GM21390 (cell line): ENCODE measurements at regions not wholly inside any gene's neighbourhood (a gene's known extent, or its start where the extent isn't known, plus 50 kb on each side); places are given as distances from the start of the nearest gene placed in this dataset.
"Not testable (repeated sequence)": the region's sequence is repeated elsewhere in the genome, so short reads cannot be mapped to it uniquely, and the experiment has no call there.

Experiments used
- ATAC-seq: cut with Tn5 transposase; IDR thresholded peaks from one replicate; pipeline ENCODE4 v1.9.1; 2021; ENCODE audit not compliant: unreplicated experiment

DNA sequence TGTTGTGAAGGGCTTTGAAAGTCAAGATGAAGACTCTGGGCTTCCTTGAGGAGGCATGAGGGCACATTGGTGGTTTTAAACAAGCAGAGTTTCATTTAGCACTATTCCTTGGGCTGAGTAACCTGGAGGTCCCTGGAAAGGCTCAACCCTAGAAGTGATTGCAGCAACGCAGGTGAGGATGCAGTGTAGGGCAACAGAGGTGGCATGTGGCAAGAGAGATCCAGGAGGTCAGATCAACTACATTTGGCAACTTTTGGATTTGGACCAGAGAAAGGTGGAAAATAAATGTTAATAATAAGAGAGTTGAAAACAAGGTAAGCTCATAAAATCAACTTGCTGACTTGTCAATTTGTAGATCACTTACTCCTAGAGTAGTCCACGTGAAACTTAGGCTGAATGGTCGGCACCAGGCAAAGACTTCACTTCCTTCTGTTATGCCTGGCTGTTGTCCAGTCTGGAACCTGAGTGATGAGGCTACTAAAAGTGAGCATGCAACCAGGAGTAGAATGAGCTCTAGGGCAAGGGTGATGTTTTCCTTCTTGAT is 414.6 kb upstream of the ZMIZ1 start:
- no peak for ATAC-seq

DNA sequence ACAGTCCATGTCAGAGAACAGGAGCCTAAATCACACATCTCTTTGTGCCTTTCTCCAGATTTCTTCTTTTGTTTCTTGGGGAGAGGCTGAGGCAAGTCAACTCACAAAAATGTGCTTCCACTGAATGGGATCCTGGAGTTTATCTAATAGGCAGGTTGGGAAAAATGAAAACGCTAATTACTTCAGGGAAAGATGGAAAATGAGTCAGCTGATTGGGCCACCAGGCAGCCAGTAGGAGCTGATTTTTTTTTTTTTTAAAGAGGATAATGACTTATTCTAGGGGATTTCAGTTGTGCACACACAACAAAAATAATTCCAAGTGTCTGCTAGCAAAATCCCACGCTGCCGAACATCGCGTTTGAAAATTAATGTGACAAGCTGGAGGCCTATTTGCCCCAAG is 412.8 kb upstream of the ZMIZ1 start:
- no peak for ATAC-seq

DNA sequence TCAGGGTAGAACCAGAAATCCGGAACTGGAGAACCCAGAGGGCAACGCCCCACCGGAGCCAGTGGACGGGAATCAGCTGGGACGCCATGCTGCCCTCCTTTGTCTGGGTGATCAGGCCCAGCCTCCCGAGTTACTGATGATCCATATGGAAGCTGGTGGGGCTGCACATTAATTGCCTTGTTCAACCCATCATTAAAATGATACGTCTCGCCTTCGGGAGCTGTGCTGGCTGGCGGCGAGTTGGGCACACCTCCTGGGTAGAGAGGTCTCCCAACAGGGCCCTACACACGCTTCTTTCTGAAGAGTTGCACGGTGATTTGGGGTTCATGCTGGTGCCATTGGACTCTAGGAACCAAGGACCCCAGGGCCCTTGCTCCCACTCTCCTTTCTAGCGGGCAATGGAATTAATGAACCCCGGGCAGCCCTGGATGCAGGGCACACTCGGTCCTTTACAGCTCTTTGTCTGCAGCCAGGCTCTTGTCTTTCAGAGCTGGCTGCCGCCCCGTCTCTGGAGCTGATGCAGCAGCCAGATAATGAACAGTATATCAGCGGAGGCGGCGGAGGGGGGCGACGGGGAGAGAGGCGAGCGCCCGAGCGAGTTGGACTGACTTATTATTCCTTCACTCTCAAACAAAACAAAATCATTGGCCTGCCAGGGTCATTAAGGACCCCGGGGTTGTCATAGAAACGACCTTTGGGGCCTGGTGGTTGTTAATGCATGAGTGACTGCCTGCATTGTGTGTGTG is 412.2 kb upstream of the ZMIZ1 start:
- ATAC-seq, result no peak

DNA sequence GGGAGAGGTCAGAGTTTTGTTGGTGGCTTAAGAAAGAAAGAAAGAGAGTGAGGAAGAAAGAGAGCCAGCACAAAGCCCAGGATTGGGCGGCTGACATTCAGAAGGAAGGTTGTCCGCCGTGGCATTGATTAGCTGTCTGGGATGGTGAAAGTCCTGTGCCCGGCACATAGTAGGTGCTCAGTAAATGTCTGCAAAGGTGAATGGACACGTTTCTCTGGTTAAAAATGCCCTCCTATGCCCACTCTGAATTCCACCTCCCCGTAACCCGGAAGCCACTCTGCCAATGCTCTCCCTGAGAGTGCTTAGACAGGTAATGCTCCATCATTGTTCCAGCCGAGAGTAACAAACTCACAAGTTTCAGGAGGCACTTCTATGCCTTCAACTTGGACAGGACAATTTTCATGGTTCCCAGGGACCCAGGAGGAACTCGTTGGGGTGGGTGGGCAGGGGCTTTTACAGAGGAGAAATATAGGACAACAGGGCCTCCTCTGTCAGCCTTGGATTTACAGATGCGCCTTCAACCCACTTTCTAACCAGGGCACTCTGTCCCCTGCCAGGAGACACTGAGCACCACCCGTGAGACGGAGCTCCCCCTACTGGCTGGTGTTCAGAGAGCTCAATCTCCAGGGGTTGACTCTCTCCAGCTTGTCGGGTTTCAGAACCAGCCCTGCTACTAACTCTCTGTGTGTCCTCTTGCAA is 411.5 kb upstream of the ZMIZ1 start:
- no peak for ATAC-seq

DNA sequence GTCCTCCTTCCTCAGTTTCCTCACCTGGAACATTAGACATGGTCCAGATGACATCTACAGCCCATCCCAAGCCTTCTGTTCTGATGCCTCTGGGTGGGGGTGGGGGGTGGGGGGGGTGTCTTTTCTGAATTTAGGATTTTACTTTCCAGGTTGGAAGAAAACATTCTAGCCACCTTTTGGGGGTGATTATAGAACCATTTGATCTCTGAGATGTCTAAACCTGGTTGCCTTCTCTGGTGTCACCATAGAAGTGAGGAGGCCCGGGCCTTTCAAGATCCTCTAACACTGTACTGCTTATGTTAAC is 411.0 kb upstream of the ZMIZ1 start:
- ATAC-seq, result no peak

DNA sequence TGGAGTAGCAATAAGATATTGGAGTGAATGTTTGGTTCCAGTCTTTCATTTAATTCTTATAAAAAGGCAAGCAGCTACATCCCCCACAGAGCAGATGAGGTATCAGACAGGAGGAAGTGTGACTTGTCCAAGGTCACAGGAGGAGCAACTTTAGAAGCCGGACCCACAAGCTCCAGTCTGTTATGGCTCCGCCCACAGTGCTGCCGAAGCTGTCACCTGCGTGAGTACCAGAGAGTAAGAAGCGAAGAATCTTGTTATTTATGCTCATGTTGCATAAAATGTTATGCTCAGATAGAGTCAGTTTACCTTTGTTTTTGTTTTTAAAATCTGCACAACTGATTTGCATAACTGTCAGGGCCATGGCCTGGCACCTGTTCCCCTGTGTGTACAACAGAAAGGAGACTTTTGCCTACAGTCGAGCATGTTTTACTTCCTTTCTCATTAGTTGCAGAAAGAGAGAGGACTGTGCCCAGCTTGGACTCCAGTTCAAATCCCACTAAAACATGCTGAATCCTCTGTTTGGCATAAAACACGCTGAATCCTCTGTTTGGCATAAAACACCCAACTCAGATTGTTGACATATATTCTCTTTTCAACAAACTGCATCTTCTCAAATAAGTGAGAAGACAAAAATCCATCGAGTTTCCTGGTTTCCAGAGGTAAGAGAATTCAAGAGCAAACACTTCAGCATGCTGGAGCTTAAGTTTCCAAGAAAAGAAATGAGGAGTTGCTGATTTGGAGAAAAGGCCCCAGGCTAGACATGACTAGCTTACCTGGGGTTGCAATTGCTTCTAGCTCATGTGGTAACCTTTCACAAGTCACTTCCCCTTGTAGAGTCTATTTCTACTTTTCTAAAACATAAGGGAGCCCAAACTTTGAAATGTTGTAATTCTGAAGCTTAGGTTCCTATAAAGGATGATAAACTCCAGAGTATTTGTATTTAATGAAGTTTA is 409.8 kb upstream of the ZMIZ1 start:
- peak; percentile 80 for ATAC-seq

DNA sequence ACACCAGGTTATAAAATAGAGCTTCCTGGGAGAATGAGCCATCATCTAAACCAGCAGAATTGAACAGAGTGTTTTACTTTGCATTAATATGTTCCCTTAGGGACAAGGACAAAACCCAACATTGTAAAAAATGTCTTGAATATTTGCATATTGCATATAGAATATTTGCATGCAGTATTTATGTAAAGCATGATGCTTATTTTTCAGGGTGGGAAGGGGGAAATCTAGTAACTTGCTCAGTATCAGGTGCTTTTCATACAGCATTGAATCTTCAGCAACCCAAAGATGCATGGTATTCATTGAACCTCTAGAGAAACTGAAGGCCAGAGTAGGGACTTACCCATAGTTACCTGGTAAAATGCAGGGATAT is 409.2 kb upstream of the ZMIZ1 start:
- ATAC-seq, result no peak

DNA sequence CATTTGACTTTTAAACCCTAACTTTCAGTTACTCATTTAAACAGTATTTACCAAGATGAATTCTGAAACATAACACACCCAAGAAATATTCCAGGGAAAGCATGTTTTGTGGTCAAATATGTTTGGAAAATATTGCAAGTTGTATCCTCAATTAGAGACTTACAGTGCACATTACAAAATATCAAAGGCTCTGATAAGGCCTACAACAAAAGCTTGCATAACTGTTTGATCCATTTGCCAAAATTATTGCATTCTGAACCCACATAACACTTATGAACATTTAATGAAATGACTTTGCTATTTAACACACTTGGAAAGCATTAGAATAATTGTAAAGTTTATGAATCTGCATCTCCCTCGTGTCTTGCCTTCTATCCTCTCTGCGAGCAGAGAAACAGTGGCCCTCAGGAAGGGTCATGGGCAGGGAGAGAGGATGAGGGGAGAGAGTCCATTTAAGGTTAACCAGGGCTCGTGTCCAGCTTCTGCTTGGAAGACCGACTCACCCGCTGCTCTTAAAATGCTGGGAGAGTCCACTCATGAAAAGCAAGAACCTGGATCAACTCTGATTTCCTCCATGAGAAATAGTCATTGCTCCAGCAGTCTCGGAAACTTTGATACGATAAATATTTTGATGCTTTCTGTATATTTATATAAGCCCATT is 408.2 kb upstream of the ZMIZ1 start:
- ATAC-seq, result no peak

DNA sequence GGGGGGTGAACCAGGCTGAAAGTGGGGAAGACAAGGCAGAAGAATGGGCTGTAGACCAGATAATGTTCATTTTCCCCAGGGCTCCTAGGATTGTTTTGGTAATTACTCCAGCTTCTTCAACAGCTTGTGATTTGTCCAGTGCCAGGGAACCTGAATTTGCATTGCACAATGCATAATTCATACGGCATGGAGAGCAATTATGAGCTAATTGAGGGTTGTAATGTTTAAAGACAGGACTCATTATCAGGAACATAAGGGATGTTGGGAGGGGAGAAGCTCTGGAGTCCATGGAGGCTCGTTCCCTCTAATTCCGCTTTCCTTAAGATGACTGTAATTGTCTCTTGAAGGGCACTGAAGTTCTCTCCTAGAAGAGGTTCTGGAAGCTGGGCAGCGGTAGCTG is 405.0 kb upstream of the ZMIZ1 start:
- ATAC-seq, result no peak

DNA sequence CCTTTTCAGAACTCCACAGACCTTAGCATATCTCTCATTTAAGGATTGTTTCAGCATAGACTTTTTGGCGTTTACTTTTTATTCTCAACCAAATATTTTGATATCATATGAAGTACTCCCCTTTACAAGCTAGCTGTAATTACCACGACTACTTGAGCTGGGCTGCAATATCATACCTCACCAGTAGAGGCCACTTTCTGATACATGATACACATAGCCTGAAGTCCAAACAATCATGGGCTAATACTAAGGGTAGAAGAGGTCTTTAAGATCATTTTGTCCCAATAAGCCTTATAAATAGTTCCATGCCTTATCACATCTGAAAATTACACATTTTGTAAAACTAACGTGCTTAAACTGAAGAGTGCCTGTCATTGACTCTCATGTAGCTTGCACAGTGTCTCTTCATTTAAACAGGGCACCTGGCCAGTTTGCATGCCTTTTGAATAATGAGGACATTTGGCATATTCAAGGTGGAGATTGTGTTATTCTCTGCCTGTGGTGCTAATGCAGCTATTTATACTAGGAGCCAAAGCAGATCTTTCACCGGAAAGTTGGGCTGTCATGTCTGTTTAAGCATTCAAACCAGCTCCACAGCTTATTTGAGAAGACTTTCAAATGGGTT is 403.7 kb upstream of the ZMIZ1 start:
- no peak for ATAC-seq

DNA sequence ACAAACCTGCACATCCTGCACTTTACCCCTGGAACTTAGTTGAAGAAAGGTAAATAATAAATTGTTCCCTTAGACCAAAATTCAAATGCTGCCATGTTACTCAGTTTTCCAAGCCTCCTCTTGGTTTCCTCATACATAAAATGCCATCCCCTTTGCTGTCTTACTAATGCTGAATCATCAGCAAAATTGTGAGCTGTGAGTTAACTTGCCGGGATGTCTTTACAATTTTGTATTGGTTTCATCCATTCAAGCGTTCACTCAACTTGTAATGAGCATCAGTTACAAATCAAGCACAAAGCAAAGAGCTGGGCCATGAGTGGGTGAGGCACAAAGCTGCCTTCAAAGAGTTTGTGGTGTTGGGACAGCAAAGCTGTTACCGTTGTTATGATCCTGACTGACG is 395.8 kb upstream of the ZMIZ1 start:
- no peak for ATAC-seq

DNA sequence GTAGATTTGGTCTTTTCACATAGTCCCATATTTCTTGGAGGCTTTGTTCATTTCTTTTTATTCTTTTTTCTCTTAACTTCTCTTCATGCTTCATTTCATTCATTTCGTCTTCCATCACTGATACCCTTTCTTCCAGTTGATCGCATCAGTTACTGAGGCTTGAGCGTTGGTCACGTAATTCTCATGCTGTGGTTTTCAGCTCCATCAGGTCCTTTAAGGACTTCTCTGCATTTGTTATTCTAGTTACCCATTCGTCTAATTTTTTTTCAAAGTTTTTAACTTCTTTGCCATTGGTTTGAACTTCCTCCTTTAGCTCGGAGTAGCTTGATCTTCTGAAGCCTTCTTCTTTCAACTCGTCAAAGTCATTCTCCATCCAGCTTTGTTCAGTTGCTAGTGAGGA is 387.6 kb upstream of the ZMIZ1 start:
- not testable (repeated sequence) for ATAC-seq

DNA sequence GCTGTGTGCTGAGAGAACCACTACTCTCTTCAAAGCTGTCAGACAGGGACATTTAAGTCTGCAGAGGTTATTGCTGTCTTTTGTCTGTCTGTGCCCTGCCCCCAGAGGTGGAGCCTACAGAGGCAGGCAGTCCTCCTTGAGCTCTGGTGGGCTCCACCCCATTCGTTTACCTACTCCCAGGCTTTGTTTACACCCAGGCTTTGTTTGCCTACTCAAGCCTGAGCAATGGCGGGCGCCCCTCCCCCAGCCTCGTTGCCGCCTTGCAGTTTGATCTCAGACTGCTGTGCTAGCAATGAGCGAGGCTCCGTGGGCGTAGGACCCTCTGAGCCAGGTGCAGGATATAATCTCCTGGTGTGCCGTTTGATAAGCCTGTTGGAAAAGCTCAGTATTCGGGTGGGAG is 386.8 kb upstream of the ZMIZ1 start:
- ATAC-seq, result not testable (repeated sequence)

DNA sequence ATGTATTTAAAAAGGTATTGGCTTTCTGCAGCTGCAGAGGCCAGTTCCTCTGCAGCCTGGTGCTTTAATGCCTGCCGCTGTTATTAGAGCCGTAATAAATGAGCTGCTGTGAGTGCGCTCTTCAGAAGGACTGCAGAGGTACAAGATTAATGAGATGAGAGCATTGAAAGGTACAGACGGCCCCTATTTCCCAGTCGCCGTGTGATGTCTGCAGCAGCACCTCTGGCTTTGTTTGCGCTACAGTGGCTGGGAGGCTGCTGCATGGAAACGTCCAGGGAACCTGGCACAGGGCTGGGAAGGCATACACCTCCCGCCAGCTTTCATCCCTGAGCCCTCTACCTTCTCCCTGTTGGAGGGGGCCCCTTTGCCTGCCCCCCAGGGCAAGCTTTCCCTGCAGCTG is 383.8 kb upstream of the ZMIZ1 start:
- ATAC-seq, result no peak

DNA sequence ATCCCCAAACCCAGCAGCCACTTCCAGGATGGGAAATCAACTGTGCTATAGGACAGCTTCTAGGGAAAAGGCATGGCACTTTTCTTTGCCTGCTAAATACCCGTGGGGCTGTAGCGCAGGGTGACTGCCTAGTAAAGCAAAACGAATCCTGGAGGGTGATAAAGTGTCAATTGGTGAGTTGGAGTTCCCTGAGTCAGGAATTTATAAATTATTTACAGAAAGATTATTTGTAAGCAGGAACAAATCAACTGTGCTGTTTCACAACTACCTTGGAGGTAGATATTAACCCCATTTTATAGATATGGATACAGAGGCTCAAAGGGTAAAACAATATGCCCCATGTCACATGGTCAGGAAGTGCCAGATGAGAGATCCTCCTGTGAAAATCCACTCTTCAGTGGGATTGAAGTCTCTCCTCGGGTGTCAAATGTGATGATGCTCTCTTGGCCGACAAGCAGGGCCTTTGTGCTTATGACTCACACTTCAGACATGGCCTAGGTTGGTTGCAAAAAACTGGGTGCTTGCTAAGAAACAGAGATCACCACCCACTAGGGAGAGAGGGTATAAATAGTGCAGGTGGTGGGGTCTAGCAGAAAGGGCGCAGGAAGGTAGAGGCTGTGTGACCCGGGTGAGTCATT is 383.2 kb upstream of the ZMIZ1 start:
- no peak for ATAC-seq

DNA sequence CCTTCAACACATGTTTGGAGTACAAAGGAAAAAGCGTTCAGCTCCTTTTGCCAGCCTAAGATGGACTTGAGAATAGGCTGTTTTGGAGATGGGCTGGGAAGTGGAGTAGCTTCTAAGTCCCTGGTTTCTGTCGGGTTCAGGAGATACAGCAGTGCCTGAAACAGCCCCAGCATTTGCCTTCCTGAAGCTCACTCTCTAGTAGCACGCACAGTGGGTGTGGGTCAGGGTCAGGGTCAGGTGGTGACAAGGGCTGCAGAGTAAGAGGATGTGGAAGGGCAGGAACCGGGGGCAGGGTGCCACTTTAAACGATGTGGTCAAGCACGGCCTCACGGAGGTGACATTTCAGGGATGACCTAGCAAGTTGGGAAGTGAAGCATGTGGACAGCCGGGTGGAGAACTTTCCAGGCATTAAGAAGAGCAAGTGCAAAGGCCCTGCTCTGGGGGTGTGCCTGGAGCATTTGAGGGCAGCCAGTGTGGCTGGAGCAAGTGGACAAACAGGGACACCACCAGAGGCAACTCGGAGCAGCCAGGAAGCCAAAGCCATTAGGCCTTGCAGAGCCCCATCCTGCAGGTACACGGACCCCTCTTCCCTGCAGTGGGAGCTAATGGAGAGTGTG is 382.2 kb upstream of the ZMIZ1 start:
- no peak for ATAC-seq

DNA sequence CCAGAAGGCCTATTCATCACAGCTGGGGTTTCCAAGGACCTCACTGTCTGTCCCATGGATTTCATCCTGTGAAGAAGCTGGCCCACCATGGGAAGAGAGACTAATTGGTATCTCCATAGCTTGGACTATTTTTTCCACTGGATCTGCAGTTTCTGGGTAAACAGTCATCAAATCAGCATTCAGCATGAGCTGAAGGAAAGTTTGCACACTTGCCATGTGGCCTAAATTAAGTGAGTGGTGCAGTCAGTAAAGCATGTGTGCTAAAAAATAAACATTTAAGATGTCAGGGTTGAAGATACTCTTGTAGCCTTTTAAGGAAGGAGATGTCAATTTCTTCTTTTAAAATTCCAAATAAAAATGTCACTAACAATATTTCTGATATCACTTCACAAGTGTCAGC is 381.1 kb upstream of the ZMIZ1 start:
- no peak for ATAC-seq

DNA sequence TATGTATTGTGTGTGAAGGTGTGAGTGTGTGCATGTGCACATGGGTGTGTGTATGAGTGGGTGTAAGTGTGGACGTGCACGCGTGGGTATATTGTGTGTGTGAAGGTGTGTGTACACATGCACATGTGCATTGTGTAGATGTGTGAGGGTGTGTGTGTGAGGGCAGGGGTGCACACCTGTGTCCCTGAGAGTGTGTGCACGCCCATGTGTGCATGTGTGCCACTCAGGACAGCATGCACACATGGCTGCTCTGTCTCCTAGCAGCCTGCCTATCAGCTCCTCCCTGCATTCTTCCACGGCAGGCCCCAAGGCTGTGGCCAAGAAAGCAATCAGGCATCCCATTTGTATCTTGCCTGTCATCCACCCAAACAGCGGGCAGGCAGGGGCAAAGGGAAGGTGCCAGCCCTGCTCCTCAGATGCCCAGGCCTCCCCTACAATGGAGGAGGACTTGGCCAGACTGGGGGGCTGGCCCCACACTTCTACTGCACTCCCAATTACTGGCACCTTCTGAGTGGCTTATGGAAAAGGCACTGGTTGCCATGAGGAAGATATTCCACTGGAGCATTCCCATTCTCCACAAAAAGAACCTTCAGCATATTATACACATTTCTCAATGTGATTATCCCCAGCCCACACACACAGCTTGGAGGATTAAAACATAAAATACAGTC is 380.4 kb upstream of the ZMIZ1 start:
- ATAC-seq, result no peak

DNA sequence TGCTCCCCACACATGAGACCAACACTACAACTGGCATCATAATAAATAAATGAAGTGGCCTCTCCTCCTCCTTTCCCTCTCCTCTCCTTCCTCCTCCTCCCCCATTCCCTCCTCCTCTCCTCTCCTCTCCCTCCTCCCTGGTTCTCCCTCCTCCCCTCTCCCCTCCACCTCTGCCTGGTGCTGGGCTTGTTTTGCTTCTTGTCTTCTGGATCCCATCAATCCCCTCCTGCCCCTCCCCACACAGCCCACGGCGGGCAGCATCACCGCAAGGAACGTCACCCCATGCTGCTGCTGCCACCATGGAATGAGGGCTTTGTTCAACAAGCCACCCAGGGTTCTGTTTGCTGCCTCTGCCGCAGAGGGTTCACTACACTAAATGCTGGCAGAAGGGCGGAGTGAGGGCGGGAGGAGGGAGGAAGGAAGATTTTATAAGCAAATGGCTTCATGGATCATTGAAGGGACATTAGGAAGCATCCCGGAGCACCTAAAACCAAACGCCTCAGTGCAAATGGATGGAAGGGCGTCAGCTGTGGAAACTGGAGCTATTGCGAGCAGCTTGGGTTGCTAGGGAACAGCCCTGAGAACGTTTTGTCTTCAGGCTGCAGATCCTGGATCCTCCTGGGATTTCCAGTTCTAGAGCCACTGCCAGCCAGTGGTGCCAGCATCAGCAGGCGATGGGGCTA is 379.7 kb upstream of the ZMIZ1 start:
- ATAC-seq, result no peak
